Esophagus muscularis mucosa (tissue), 4 donors: ENCODE measurements at regions not wholly inside any gene's neighbourhood (a gene's known extent, or its start where the extent isn't known, plus 50 kb on each side); places are given as distances from the start of the nearest gene placed in this dataset.
"Not testable (repeated sequence)": the region's sequence is repeated elsewhere in the genome, so short reads cannot be mapped to it uniquely, and the experiment has no call there.

Experiments
- DNase-seq: peaks from one replicate; pipeline ENCODE4 v3.0.0-alpha.2; 2017; ENCODE audit errors: extremely low spot score
- H3K27ac ChIP-seq, 4 donors: fragments of 200-600 bp; sonication (generic); replicated peaks in 1 of 4; 1 replicate in 3 of 4; 2 replicates in 1 of 4; pipeline ENCODE4 v1.5.1; 2016 to 2019; ENCODE audit warnings: mild to moderate bottlenecking in 1 of 4
- H3K27me3 ChIP-seq, 4 donors: fragments of 200-600 bp; sonication (generic); one replicate each; pipeline versions ENCODE4 v1.5.1 to v1.6.0; 2016 to 2019
- H3K36me3 ChIP-seq, 4 donors: fragments of 200-600 bp; sonication (generic); one replicate each; pipeline ENCODE4 v1.5.1; 2016 to 2019
- H3K4me1 ChIP-seq, 4 donors: fragments of 200-600 bp; sonication (generic); one replicate each; pipeline ENCODE4 v1.5.1; 2016 to 2019
- H3K4me3 ChIP-seq, 4 donors: fragments of 200-600 bp; sonication (generic); 1 replicate in 2 of 4; 2 replicates in 2 of 4; pipeline ENCODE4 v1.5.1; 2016 to 2019; ENCODE audit warnings: mild to moderate bottlenecking in 4 of 4, moderate library complexity in 1 of 4
- H3K9me3 ChIP-seq, 4 donors: fragments of 200-600 bp; sonication (generic); 1 replicate in 3 of 4; 2 replicates in 1 of 4; pipeline ENCODE4 v1.5.1; 2016 to 2019
- CTCF ChIP-seq, 3 experiments: fragments of 200-600 bp in 2 of 3; fragments of 450-650 bp in 1 of 3; sonication (generic) in 2 of 3; IDR thresholded peaks; one replicate each; pipeline ENCODE4 v1.5.1; 2017 to 2019; ENCODE audit warnings: antibody characterized with exemption in 3 of 3, mild to moderate bottlenecking in 2 of 3, moderate library complexity in 1 of 3
- EP300 ChIP-seq: sonication (generic); formaldehyde crosslinking; IDR thresholded peaks from one replicate; pipeline ENCODE4 v1.6.1; 2017; ENCODE audit warnings: antibody characterized with exemption
- POLR2A ChIP-seq: fragments of 450-650 bp; IDR thresholded peaks from one replicate; pipeline ENCODE4 v1.6.1; 2017; ENCODE audit warnings: antibody characterized with exemption, moderate library complexity, mild to moderate bottlenecking, low read depth
- POLR2AphosphoS5 ChIP-seq, 2 donors: sonication (generic); formaldehyde crosslinking; IDR thresholded peaks; one replicate each; pipeline ENCODE4 v1.6.1; 2017; ENCODE audit warnings: antibody characterized with exemption in 2 of 2
- WGBS: methylation state at CpG from one replicate; pipeline ENCODE4 v1.1.5; 2018; 5-methylcytosine and 5-hydroxymethylcytosine counted together
- intact Hi-C: fragments of 100-400 bp; cut with DNase I; formaldehyde crosslinking; loops from one replicate; pipeline ENCODE4 v1.15.1; 2023

DNA sequence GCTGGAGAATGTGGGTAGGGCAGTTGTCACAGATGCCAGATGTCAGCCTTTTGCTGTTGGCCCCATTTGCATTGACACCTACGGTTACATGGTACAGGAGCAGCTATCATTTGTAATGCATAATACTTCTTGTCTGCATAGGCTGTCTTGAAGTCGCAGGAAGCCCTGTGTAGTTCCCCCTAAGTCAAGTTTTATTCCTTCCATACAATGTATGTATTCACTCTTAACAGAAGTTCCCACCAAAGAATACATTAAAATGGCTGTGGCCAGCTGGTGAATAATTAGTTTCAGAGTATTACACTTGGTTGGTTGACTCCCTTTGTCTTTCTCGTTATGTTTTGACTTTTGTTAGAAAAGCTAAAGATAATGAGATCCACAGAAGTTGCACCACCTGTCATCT is 1169.0 kb downstream of the REEP3 start:
- no peak overlapping the region for H3K27ac ChIP-seq
- DNase-seq, result no peak
- no peaks in the 10 kb centered on the region for H3K9me3 ChIP-seq
- intact Hi-C loops, result no loop called here
- H3K27me3 ChIP-seq, result no peaks in the 10 kb centered on the region
- H3K4me1 ChIP-seq, result no peaks in the 10 kb centered on the region
- TF ChIP-seq POLR2AphosphoS5 (IDR thresholded peaks at IDR 0.05), result no peak
- TF ChIP-seq CTCF (IDR thresholded peaks at IDR 0.05), result no peak
- TF ChIP-seq EP300, result no peak
- no peak for TF ChIP-seq POLR2A
- no peaks in the 10 kb centered on the region for H3K36me3 ChIP-seq
- no peak overlapping the region for H3K4me3 ChIP-seq
- WGBS, result 43% methylated on average over 3 of the region's 3 CpGs

- intact Hi-C loops, result no loop called here
- H3K9me3 ChIP-seq, result peaks cover 0 to 4% (median 0%) of the 10 kb centered on the region in 4 donors
- TF ChIP-seq CTCF (IDR thresholded peaks at IDR 0.05) (no peak), EP300 (no peak), POLR2AphosphoS5 (IDR thresholded peaks at IDR 0.05) (no peak)
- no peaks in the 10 kb centered on the region for H3K4me1 ChIP-seq
- H3K4me3 ChIP-seq, result no peak overlapping the region
- H3K27me3 ChIP-seq, result no peaks in the 10 kb centered on the region
- DNase-seq, result no peak
- H3K36me3 ChIP-seq, result no peaks in the 10 kb centered on the region
- no peak overlapping the region for H3K27ac ChIP-seq
- 44% methylated on average over 3 of the region's 3 CpGs for WGBS
Measured at GRCh38 chr10:64699244-64699643, 1178.0 kb downstream of the REEP3 start.

DNA sequence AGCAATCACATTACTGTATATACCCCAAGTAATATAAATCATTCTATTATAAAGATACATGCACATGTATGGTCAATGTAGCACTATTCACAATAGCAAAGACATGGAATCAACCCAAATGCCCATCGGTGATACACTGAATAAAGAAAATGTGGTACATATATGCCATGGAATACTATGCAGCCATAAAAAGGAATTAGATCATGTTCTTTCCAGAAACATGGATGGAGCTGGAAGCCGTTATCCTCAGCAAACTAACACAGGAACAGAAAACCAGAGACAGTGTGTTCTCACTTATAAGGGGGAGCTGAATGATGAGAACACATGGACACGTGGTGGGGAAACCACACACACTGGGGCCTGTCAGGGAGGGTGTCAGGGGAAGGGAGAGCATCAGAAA is 1180.9 kb downstream of the REEP3 start:
- intact Hi-C loops, H3K4me1 ChIP-seq, H3K36me3 ChIP-seq, H3K27ac ChIP-seq, H3K9me3 ChIP-seq, H3K27me3 ChIP-seq, H3K4me3 ChIP-seq, DNase-seq: not testable (repeated sequence)
- 76% methylated on average over 3 of the region's 3 CpGs for WGBS

DNA sequence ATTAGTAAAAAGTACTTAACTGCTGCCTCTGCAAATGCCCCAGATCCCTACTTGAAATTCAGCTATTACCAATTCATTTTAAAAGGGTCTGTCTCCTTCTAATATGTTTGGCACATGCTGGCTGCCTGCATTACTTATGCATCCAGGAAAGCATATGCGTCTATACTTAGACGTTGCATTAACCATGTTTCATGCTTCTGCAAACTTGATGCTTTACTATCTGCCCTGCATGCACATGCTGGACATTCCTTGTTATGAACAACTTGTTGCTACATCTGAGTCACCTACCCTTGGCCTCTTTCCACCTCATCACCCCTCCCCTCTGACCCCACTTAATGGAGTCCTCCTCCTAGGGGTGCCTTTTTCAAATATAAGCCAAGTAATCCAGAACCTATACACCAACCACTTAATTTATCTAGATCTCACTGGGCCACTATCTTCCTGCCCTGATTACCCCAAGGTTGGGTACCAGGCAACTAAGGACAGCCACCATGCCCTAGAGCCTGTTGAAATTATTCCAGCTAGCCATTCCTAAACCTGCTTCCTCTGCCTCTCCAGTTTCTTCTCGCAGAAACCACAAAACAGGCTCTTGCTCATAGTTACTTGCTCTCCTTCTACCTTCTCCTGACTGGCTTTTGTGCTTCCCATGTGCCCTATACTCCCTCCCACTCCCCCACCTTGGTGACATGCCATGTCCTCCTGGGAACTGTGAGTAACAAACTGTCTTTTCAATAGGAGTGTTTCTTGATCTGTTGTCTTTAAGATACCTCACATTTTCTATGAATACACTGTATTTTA is 1187.9 kb downstream of the REEP3 start:
- TF ChIP-seq EP300 (no peak), POLR2A (no peak), POLR2AphosphoS5 (IDR thresholded peaks at IDR 0.05) (no peak), CTCF (IDR thresholded peaks at IDR 0.05) (no peak)
- no peaks in the 10 kb centered on the region for H3K27me3 ChIP-seq
- H3K4me1 ChIP-seq, result no peaks in the 10 kb centered on the region
- 89% methylated on average over 3 of the region's 3 CpGs for WGBS
- H3K9me3 ChIP-seq, result no peaks in the 10 kb centered on the region
- DNase-seq, result no peak
- no peak overlapping the region for H3K27ac ChIP-seq
- intact Hi-C loops, result no loop called here
- no peaks in the 10 kb centered on the region for H3K36me3 ChIP-seq
- H3K4me3 ChIP-seq, result no peak overlapping the region

DNA sequence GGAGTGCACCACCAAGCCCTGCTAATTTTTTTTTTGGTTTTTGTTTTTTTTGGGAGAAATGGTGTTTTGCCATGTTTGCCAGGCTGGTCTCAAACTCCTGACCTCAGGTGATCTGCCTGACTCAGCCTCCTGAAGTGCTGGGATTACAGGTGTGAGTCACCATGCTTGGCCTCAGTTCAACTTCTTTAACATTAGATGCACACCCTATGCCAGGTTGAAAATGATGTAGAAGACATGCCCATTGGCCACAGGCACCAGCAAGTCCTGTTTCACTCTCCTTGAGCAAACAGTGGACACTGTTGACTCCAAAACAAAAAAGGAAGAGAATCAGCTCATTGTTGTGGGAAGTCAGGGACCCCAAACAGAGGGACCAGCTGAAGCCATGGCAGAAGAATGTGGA is 1205.3 kb downstream of the REEP3 start:
- DNase-seq, result no peak
- no peaks in the 10 kb centered on the region for H3K27me3 ChIP-seq
- no peaks in the 10 kb centered on the region for H3K4me1 ChIP-seq
- TF ChIP-seq POLR2A, result no peak
- no peak for TF ChIP-seq POLR2AphosphoS5 (IDR thresholded peaks at IDR 0.05)
- TF ChIP-seq CTCF (IDR thresholded peaks at IDR 0.05), result no peak
- no peak for TF ChIP-seq EP300
- intact Hi-C loops, result no loop called here
- no peaks in the 10 kb centered on the region for H3K36me3 ChIP-seq
- no peak overlapping the region for H3K4me3 ChIP-seq
- no peaks in the 10 kb centered on the region for H3K9me3 ChIP-seq
- H3K27ac ChIP-seq, result no peak overlapping the region
